GM11168 (cell line): ENCODE measurements at regions not wholly inside any gene's neighbourhood (a gene's known extent, or its start where the extent isn't known, plus 50 kb on each side); places are given as distances from the start of the nearest gene placed in this dataset.
"Not testable (repeated sequence)": the region's sequence is repeated elsewhere in the genome, so short reads cannot be mapped to it uniquely, and the experiment has no call there.

Experiments
- in situ Hi-C: fragments of 300-500 bp; cut with MboI; formaldehyde crosslinking; loops from one replicate; pipeline ENCODE4 v1.12.0; 2022; ENCODE audit warnings: low sequenced_read_pairs; ENCODE audit not compliant: unreplicated experiment

DNA sequence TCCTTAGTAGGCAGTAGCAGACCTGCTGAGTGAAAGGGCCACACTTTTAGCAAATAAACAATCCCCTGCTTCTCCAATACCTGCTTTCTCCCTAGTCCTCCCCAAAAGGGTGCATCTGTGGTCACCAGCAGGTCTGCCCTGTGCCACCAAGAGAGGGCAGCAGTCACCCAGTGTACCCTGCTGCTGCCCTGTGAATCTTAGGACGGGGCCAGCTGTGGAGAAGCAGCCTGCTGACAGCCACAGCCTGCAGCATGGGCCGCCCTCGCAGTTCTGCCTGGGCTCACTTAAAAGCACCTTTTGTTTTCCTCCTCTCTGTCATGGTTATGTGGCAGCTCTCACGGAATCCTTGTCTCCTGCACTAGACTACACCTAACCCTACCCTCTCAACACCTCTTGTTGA is 85.4 kb upstream of the DRD5 start:
- in situ Hi-C loops, result not testable (repeated sequence)

DNA sequence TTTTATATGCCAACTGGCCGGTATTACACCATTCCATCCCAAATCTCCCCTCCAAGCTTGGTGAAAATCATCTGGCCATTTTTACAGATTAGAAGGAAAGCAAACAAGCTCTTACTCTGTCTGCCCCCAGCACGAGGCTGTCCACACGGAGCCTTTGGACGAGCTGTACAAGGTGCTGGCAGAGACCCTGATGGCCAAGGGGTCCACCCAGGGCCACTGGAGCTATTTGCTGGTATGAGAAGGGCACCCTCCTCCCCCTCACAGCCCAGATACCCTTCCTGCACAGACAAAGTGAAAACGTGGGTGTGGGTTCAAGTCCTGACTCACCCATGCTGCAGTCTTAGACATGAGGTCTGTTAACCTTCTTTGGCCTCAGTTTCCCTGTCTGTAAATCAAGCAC is 84.9 kb upstream of the DRD5 start:
- in situ Hi-C loops, result not testable (repeated sequence)

DNA sequence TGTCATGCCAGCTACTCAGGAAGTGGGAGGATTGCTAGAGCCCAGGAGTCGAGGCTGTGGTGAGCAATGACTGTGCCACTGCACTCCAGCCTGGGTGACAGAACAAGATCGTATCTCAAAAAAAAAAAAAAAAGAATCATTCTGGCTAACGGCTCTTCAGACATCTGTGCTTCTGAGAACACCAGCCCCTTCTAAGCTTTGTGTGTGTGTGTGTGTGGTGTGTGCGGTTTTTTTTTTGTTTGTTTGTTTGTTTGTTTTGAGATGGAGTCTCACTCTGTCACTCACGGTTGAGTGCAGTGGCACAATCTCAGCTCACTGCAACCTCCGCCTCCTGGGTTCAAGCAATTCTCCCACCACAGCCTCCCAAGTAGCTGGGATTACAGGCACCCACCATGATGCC is 79.4 kb upstream of the DRD5 start:
- in situ Hi-C loops, result not testable (repeated sequence)

DNA sequence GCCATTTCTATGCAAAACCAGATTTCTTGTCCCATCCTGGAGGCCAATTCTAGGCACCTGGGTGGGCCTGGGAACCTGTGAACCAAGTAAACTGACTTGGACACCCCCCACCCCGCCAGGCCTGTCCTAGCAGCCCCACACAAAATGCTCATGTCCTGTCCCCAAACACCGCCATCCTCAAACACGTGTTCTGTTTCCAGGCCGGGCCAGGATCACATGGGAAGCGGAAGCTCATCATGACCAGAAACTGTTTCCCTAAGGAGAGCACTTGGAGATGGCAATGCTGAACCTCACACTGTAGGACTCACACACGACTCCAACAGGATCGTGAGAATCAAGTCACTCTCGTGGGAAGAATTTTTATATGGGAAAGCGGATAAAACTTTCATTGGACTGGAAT is 78.7 kb upstream of the DRD5 start:
- in situ Hi-C loops, result not testable (repeated sequence)

DNA sequence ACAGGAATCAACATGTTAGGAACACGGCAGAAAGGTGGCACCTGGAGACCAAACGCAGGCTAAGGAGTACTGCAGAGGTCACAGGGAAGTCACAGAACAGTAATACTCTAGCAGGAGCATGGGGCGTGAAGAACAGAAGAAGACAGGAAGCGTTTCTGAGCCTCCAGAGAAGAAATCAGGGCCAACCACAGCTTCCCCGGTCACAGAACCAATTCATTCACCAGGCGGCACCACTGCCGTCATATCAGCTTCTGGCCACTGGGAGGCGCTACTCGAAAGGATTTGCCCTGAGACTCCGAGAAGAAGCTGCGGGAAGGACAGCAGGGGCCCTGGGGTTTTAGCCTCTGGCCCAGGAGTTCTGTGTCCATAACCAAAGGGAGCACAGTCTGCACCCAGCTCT is 78.0 kb upstream of the DRD5 start:
- in situ Hi-C loops, result no loop called here

DNA sequence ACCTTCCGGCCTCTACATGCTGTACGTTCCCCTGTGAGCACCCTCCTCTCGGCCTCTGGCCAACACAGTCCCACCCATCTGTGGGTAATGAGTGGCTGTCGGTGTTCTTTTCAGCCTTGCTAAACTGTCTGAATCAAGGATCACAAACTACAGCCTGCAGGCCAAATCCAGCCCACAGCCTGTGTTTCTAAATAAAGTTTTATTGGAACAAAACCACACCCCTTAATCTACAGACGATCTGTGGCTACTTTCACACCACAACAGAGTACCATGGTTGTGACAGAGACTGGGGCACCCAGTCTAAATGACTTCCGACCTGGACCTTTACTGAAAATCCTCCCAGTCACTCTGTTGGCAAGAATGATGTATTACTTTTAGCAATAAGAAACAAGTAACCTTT is 77.3 kb upstream of the DRD5 start:
- in situ Hi-C loops, result not testable (repeated sequence)

DNA sequence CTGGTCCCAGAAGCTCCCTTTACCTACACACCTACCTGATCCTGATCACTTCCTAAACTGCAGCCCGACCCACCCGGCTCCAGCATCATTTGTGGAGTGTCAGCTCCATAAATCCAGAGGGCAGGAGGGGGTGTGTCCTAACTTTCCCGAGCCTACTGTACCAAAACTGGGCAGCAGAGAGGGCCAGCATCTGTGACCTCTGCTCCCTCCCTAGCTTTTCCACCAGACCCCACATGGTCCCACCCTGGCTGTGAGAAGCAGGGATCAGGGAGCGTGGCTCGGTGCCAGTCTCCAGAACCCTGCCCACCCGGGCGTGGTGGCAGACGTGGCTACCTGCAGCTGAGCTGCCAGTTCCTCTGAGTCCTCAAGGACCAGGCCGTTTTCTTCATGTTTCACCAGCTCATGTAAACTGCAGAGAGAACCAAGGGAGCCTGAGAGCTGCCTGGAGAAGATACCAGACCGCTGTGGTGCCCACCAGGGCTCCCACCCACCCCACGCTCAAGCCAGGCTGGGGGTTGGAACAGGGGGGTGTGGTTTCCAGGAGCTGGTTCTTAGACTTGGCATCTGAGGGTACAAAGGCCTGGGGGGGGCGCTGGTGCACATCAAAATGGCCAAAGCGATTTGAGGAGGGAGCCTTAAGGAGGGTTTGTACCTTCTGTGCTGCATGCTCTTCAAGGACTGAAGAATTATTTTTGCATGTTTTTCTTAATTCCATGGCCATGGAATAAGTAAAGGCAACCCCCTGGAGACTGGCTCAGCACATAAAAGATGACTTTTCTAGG is 76.7 kb upstream of the DRD5 start:
- in situ Hi-C loops, result no loop called here

DNA sequence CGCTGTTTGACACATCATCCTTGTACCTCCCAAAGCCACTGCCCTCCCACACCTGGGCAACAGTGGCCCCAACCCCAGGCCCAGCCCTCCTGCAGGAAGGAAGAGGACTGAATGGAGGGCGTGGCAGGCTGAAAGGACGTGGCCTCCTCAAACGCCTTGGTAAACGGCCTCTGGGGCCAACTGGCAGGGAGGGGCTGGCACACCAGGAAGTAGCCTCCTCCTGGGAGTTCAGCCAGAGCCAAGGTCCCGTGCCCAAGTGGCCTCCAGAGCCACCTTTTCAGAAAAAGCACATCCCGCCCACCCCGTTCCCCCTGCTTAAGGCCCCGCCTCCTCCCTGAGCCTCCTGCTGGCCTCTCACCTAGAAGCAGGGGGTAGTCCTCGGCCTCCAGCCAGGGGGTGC is 74.2 kb upstream of the DRD5 start:
- in situ Hi-C loops, result not testable (repeated sequence)

DNA sequence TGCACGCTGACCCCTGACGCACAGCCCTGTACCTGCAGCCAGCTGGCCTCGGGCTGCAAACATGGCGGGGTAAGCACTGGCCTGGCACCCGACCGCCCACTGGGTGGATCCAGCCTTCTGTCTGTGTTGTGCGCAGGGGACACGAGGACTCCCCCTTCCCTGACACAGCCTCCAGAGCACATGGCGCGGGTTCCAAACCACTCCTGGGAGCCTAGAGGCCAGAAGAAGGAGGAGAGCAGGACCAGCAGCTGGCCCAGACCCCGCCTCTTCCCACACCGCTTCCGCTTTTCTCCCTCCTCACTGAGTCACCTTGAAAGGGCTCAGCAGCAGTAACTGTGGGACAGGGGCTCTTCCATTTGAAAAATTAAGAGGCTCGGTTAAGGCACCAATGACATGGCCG is 73.5 kb upstream of the DRD5 start:
- in situ Hi-C loops, result not testable (repeated sequence)

DNA sequence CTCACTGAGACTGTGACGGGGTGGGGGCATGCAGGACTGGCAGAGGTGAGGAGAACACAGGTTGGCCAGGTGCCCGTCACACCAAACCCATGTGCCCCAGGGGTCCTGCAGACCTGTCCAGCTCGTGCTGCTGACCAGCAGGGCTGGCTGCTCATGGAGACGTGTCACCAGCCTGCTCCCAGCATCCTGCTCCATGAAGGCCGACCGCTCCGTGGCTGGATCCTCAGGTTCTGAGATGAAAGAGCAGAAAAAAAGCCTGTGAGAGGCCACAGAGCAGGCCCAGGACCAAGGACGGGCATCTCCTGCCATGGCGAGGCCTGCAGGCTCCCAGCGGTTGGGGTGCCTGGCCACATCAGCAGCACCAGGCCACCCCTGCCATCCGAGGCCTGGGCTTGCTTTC is 71.7 kb upstream of the DRD5 start:
- in situ Hi-C loops, result no loop called here

DNA sequence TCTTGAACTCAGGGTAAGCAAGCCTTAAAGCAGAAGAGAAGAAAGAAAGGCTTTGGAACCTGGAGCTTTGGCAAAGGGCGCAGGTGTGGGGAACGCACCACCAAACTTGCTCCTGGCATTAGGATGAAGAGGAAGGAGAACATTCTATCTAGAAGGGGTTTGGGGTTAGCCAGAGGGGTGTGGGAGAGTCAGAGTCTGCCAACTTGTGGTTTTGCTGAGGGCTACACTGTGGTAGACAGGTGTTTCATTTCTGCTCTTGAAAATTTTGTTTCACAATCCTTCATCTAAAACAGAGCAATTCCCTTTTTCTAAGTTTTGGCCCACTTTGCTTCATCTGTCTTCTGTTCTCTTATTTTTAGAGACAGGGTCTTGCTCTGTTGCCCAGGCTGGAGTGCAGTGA is 66.2 kb upstream of the DRD5 start:
- in situ Hi-C loops, result not testable (repeated sequence)

DNA sequence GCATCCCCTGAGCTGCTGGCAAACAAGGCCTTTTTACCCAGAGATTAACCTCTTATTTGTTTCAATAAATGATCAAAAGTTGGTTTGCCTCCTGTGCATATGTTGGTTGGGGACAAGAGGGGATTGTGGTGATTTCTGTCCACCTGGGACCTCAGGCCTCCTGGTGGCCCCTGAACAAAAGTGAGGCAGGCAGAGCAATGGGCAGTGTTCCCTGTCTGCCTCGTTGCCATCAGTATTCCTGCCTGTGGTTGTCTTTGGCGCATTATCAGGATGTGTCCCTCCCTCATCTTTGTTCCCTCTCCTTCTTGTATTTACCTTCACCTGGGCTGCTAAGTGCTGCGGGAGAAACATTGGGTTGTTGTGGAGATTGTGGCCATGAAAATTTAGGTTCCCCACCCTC is 65.3 kb upstream of the DRD5 start:
- in situ Hi-C loops, result no loop called here

DNA sequence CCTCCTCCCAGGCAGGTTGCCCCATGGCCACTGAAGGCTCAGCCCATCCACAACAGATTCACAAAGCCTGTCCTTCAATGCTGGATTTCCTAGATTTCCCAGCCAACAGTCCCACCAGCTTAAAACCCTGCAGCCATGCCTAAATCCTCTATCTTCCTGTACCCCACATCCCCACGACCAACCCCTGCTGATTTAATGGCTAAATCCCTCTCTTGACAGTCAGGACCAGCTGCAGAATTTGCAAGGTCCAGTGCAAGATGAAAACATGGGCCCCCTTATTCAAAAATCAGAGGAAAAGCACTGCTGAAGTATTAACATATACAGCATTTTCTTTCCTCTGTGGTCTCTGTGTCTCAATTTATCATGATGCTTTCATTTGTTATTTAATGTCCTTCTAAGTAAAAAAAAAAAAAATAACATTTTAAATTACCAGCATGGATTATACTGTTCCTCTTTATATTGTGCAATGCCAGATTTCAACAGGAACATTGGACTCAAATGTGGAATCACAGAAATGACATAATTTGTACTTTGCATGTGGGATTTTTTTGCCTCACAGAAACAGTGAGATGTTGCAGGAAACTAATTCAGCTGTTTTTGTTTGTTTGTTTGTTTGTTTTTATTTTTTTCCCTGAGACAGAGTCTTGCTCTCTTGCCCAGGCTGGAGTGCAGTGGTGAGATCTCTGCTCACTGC is 63.0 kb upstream of the DRD5 start:
- in situ Hi-C loops, result not testable (repeated sequence)

DNA sequence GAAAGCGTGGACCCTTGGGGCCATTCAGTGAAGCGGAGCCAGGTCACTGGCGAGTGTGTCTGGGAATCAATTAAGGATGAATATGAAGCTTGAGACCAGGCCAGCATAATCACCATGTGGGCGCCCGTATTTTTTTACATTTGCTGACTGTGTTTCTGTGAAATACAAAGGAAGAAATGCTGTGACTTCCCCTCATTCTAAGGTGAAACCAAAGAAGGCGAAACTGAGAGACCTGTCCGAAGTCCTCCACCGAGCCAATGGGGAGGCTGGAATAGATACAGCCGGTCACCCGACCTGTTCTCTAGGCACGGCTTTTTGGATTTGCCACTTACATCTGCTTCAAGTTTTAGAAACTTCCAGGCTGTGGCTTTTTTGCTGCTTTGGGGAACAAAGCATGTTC is 59.3 kb upstream of the DRD5 start:
- in situ Hi-C loops, result not testable (repeated sequence)
